Keratinocyte (primary cell): ENCODE measurements at regions not wholly inside any gene's neighbourhood (a gene's known extent, or its start where the extent isn't known, plus 50 kb on each side); places are given as distances from the start of the nearest gene placed in this dataset.

ENCODE experiments used
- DNase-seq: peaks from one replicate; pipeline ENCODE4 v3.0.0-alpha.2; 2011; ENCODE audit warnings: low read depth, missing footprints, low spot score
- FAIRE-seq: peaks from 2 replicates; lab custom pipeline; 2011; peaks lifted over from hg19 to GRCh38; lab: Jason Lieb, UNC
- H2AFZ ChIP-seq: 2 replicates; pipeline ENCODE4 v1.6.0; 2012; ENCODE audit warnings: low read length, control low read depth, inconsistent platforms; ENCODE audit not compliant: control insufficient read depth
- H3K27ac ChIP-seq: 2 replicates; pipeline ENCODE4 v1.5.1; 2011; ENCODE audit warnings: low read length; ENCODE audit not compliant: control insufficient read depth, insufficient read depth
- H3K27me3 ChIP-seq: 3 replicates; pipeline ENCODE4 v1.6.0; 2011; ENCODE audit warnings: low read length; ENCODE audit not compliant: control insufficient read depth, insufficient read depth; ENCODE audit errors: extremely low read depth
- H3K36me3 ChIP-seq, 2 experiments: 2 replicates in 1 of 2; 3 replicates in 1 of 2; pipeline ENCODE4 v1.5.1; 2011; ENCODE audit warnings: low read length in 2 of 2, mild to moderate bottlenecking in 1 of 2; ENCODE audit not compliant: control insufficient read depth in 2 of 2, insufficient read depth in 2 of 2; ENCODE audit errors: extremely low read depth in 1 of 2
- H3K4me1 ChIP-seq: 3 replicates; pipeline ENCODE4 v1.5.1; 2011; ENCODE audit warnings: low read length; ENCODE audit not compliant: control insufficient read depth, insufficient read depth; ENCODE audit errors: extremely low read depth
- H3K4me2 ChIP-seq: 3 replicates; pipeline ENCODE4 v1.6.0; 2011; ENCODE audit warnings: low read depth, low read length; ENCODE audit not compliant: control insufficient read depth, insufficient read depth; ENCODE audit errors: extremely low read depth
- H3K4me3 ChIP-seq, 3 experiments: fragments of 200-600 bp in 1 of 3; sonication (generic) in 1 of 3; 2 replicates in 2 of 3; 3 replicates in 1 of 3; pipeline ENCODE4 v1.5.1; 2011 to 2016; ENCODE audit warnings: low read length in 3 of 3, mild to moderate bottlenecking in 3 of 3, control low read depth in 2 of 3, inconsistent platforms in 1 of 3, low read depth in 1 of 3, mixed read lengths in 1 of 3, mixed run types in 1 of 3, moderate library complexity in 1 of 3; ENCODE audit not compliant: control insufficient read depth in 2 of 3, insufficient read depth in 2 of 3; ENCODE audit errors: extremely low read depth in 1 of 3
- H3K79me2 ChIP-seq: 2 replicates; pipeline ENCODE4 v1.6.0; 2012; ENCODE audit warnings: low read length; ENCODE audit not compliant: control insufficient read depth, insufficient read depth
- H3K9ac ChIP-seq: 3 replicates; pipeline ENCODE4 v1.6.0; 2011; ENCODE audit warnings: low read length; ENCODE audit not compliant: control insufficient read depth, insufficient read depth; ENCODE audit errors: extremely low read depth
- H3K9me1 ChIP-seq: 3 replicates; pipeline ENCODE4 v1.6.0; 2011; ENCODE audit warnings: low read length; ENCODE audit not compliant: control insufficient read depth, insufficient read depth; ENCODE audit errors: extremely low read depth
- H3K9me3 ChIP-seq: 2 replicates; pipeline ENCODE4 v1.5.1; 2012; ENCODE audit warnings: low read depth, low read length; ENCODE audit not compliant: control insufficient read depth
- H4K20me1 ChIP-seq: 3 replicates; pipeline ENCODE4 v1.6.0; 2011; ENCODE audit warnings: low read length; ENCODE audit not compliant: control insufficient read depth, insufficient read depth; ENCODE audit errors: extremely low read depth
- CTCF ChIP-seq, 3 experiments: IDR thresholded peaks in 1 of 3; conservative IDR thresholded peaks in 1 of 3; optimal IDR thresholded peaks in 1 of 3; 2 replicates in 2 of 3; 3 replicates in 1 of 3; pipeline versions ENCODE3 to v1.5.1; 2011; ENCODE audit warnings: low read length in 3 of 3, mild to moderate bottlenecking in 3 of 3, moderate library complexity in 2 of 3, control low read depth in 1 of 3, inconsistent platforms in 1 of 3; ENCODE audit not compliant: insufficient read depth in 2 of 3; ENCODE audit errors: extremely low read depth in 1 of 3
- EZH2 ChIP-seq: IDR thresholded peaks from one replicate; pipeline ENCODE4 v1.6.1; 2012; ENCODE audit warnings: inconsistent platforms, mild to moderate bottlenecking, low read length, moderate library complexity
- dilution Hi-C: fragments of 300-500 bp; cut with MboI; formaldehyde crosslinking; loops from one replicate; pipeline ENCODE4 v1.7.0; 2020; ENCODE audit warnings: low sequenced_read_pairs; ENCODE audit not compliant: extremely low pct_ligation_motif_present

- DNase-seq = no peak
- no peaks in the 10 kb centered on the region for H3K9me3 ChIP-seq
- dilution Hi-C loops = no loop called here
- no peak overlapping the region for H2AFZ ChIP-seq
- H3K4me1 ChIP-seq = no peaks in the 10 kb centered on the region
- no peak overlapping the region for H3K27ac ChIP-seq
- no peak for TF ChIP-seq CTCF (optimal IDR thresholded peaks at IDR 0.05 in 1 of 3, IDR thresholded peaks at IDR 0.05 in 1 of 3, conservative IDR thresholded peaks at IDR 0.05 in 1 of 3; ENCODE audit: extremely low read depth in 1 of 3, insufficient read depth in 2 of 3, low read length in 3 of 3)
- no peak for TF ChIP-seq EZH2
- no peaks in the 10 kb centered on the region for H3K79me2 ChIP-seq
- H3K9ac ChIP-seq = no peak overlapping the region
- no peaks in the 10 kb centered on the region for H3K36me3 ChIP-seq
- no peaks in the 10 kb centered on the region for H3K27me3 ChIP-seq
- no peak overlapping the region for H3K4me3 ChIP-seq
- H4K20me1 ChIP-seq = no peaks in the 10 kb centered on the region
- no peak for FAIRE-seq
- no peaks in the 10 kb centered on the region for H3K9me1 ChIP-seq
- no peak overlapping the region for H3K4me2 ChIP-seq
Observed at GRCh38 chr12:58288190-58288589, 346.8 kb downstream of the ATP23 start.

- no peaks in the 10 kb centered on the region for H3K9me3 ChIP-seq
- dilution Hi-C loops = no loop called here
- no peaks in the 10 kb centered on the region for H4K20me1 ChIP-seq
- no peak for TF ChIP-seq CTCF (optimal IDR thresholded peaks at IDR 0.05 in 1 of 3, IDR thresholded peaks at IDR 0.05 in 1 of 3, conservative IDR thresholded peaks at IDR 0.05 in 1 of 3; ENCODE audit: extremely low read depth in 1 of 3, insufficient read depth in 2 of 3, low read length in 3 of 3)
- no peak for TF ChIP-seq EZH2
- no peak overlapping the region for H3K27ac ChIP-seq
- no peak overlapping the region for H2AFZ ChIP-seq
- no peaks in the 10 kb centered on the region for H3K79me2 ChIP-seq
- H3K4me2 ChIP-seq = no peak overlapping the region
- FAIRE-seq = no peak
- no peaks in the 10 kb centered on the region for H3K4me1 ChIP-seq
- no peak overlapping the region for H3K4me3 ChIP-seq
- no peak overlapping the region for H3K9ac ChIP-seq
- no peaks in the 10 kb centered on the region for H3K9me1 ChIP-seq
- DNase-seq = no peak
- no peaks in the 10 kb centered on the region for H3K36me3 ChIP-seq
- H3K27me3 ChIP-seq = no peaks in the 10 kb centered on the region
Observed at GRCh38 chr12:58291106-58291505, 349.7 kb downstream of the ATP23 start.
